ENCODE measurements at regions not wholly inside any gene's neighbourhood (a gene's known extent, or its start where the extent isn't known, plus 50 kb on each side); places are given as distances from the start of the nearest gene placed in this dataset.
"Not testable (repeated sequence)": the region's sequence is repeated elsewhere in the genome, so short reads cannot be mapped to it uniquely, and the experiment has no call there.

GRCh38 chr2:190005513-190005912, 57.0 kb downstream of the MSTN start:
- no peak for DNase-seq (ENCODE audit: low read depth)

GRCh38 chr2:189999661-190000060, 62.9 kb downstream of the MSTN start:
- Histone ChIP-seq H3K27me3 (replicated peaks; ENCODE audit: control insufficient read depth, insufficient read depth, low read length) (no peaks in the 10 kb centered on the region), H3K4me3 (ENCODE audit: low read length) (no peak overlapping the region), H3K9me3 (ENCODE audit: control insufficient read depth, low read length) (peaks cover 26% of the 10 kb centered on the region), H3K4me1 (ENCODE audit: control insufficient read depth, insufficient read depth, low read length) (no peaks in the 10 kb centered on the region), H3K9ac (ENCODE audit: low read length) (no peak overlapping the region), H3K36me3 (ENCODE audit: control insufficient read depth, insufficient read depth, low read length, severe bottlenecking) (no peaks in the 10 kb centered on the region)
- no peak for DNase-seq (ENCODE audit: low read depth)

More at GRCh38 chr2:190005513-190005912, 57.0 kb downstream of the MSTN start:
- Histone ChIP-seq H3K9ac (ENCODE audit: low read length) (no peak overlapping the region), H3K4me1 (ENCODE audit: control insufficient read depth, insufficient read depth, low read length) (no peaks in the 10 kb centered on the region), H3K27me3 (replicated peaks; ENCODE audit: control insufficient read depth, insufficient read depth, low read length) (no peaks in the 10 kb centered on the region), H3K4me3 (ENCODE audit: low read length) (no peak overlapping the region), H3K9me3 (ENCODE audit: control insufficient read depth, low read length) (no peaks in the 10 kb centered on the region), H3K36me3 (ENCODE audit: control insufficient read depth, insufficient read depth, low read length, severe bottlenecking) (no peaks in the 10 kb centered on the region)

GRCh38 chr2:189998665-189999064, 63.9 kb downstream of the MSTN start:
- H3K9me3 ChIP-seq (ENCODE audit: control insufficient read depth, low read length), result peaks cover 26% of the 10 kb centered on the region
- H3K27me3 ChIP-seq (replicated peaks; ENCODE audit: control insufficient read depth, insufficient read depth, low read length); H3K4me3 ChIP-seq (ENCODE audit: low read length); DNase-seq (ENCODE audit: low read depth); H3K36me3 ChIP-seq (ENCODE audit: control insufficient read depth, insufficient read depth, low read length, severe bottlenecking); H3K4me1 ChIP-seq (ENCODE audit: control insufficient read depth, insufficient read depth, low read length); H3K9ac ChIP-seq (ENCODE audit: low read length): not testable (repeated sequence)

GRCh38 chr2:189997016-189997415, 65.5 kb downstream of the MSTN start:
- Histone ChIP-seq H3K36me3 (ENCODE audit: control insufficient read depth, insufficient read depth, low read length, severe bottlenecking) (no peaks in the 10 kb centered on the region), H3K4me1 (ENCODE audit: control insufficient read depth, insufficient read depth, low read length) (no peaks in the 10 kb centered on the region), H3K9me3 (ENCODE audit: control insufficient read depth, low read length) (peaks cover 31% of the 10 kb centered on the region), H3K9ac (ENCODE audit: low read length) (no peak overlapping the region), H3K27me3 (replicated peaks; ENCODE audit: control insufficient read depth, insufficient read depth, low read length) (no peaks in the 10 kb centered on the region), H3K4me3 (ENCODE audit: low read length) (no peak overlapping the region)
- no peak for DNase-seq (ENCODE audit: low read depth)

GRCh38 chr2:189995679-189996078, 66.8 kb downstream of the MSTN start:
- Histone ChIP-seq H3K36me3 (ENCODE audit: control insufficient read depth, insufficient read depth, low read length, severe bottlenecking) (no peaks in the 10 kb centered on the region), H3K4me3 (ENCODE audit: low read length) (no peak overlapping the region), H3K4me1 (ENCODE audit: control insufficient read depth, insufficient read depth, low read length) (no peaks in the 10 kb centered on the region), H3K27me3 (replicated peaks; ENCODE audit: control insufficient read depth, insufficient read depth, low read length) (no peaks in the 10 kb centered on the region), H3K9ac (ENCODE audit: low read length) (no peak overlapping the region), H3K9me3 (ENCODE audit: control insufficient read depth, low read length) (peaks cover 31% of the 10 kb centered on the region)
- DNase-seq (ENCODE audit: low read depth), result no peak

- H3K36me3 ChIP-seq (ENCODE audit: control insufficient read depth, insufficient read depth, low read length, severe bottlenecking), result no peaks in the 10 kb centered on the region
- no peaks in the 10 kb centered on the region for H3K27me3 ChIP-seq (replicated peaks; ENCODE audit: control insufficient read depth, insufficient read depth, low read length)
- H3K4me1 ChIP-seq (ENCODE audit: control insufficient read depth, insufficient read depth, low read length), result no peaks in the 10 kb centered on the region
- H3K4me3 ChIP-seq (ENCODE audit: low read length), result no peak overlapping the region
- DNase-seq (ENCODE audit: low read depth), result no peak
- no peak overlapping the region for H3K9ac ChIP-seq (ENCODE audit: low read length)
- peaks cover 44% of the 10 kb centered on the region for H3K9me3 ChIP-seq (ENCODE audit: control insufficient read depth, low read length)
Observed at GRCh38 chr2:189982780-189983394, 79.6 kb downstream of the MSTN start.

- no peaks in the 10 kb centered on the region for H3K27me3 ChIP-seq (replicated peaks; ENCODE audit: control insufficient read depth, insufficient read depth, low read length)
- no peaks in the 10 kb centered on the region for H3K4me1 ChIP-seq (ENCODE audit: control insufficient read depth, insufficient read depth, low read length)
- no peak overlapping the region for H3K9ac ChIP-seq (ENCODE audit: low read length)
- no peak overlapping the region for H3K4me3 ChIP-seq (ENCODE audit: low read length)
- DNase-seq (ENCODE audit: low read depth), result no peak
- peaks cover 41% of the 10 kb centered on the region for H3K9me3 ChIP-seq (ENCODE audit: control insufficient read depth, low read length)
- H3K36me3 ChIP-seq (ENCODE audit: control insufficient read depth, insufficient read depth, low read length, severe bottlenecking), result no peaks in the 10 kb centered on the region
Observed at GRCh38 chr2:189982087-189982486, 80.4 kb downstream of the MSTN start.

- H3K27me3 ChIP-seq (replicated peaks; ENCODE audit: control insufficient read depth, insufficient read depth, low read length); H3K36me3 ChIP-seq (ENCODE audit: control insufficient read depth, insufficient read depth, low read length, severe bottlenecking); H3K4me3 ChIP-seq (ENCODE audit: low read length); DNase-seq (ENCODE audit: low read depth); H3K4me1 ChIP-seq (ENCODE audit: control insufficient read depth, insufficient read depth, low read length); H3K9me3 ChIP-seq (ENCODE audit: control insufficient read depth, low read length); H3K9ac ChIP-seq (ENCODE audit: low read length): not testable (repeated sequence)
Observed at GRCh38 chr2:189976488-189976887, 86.0 kb downstream of the MSTN start.

- Histone ChIP-seq H3K4me3 (ENCODE audit: low read length) (no peak overlapping the region), H3K9me3 (ENCODE audit: control insufficient read depth, low read length) (peaks cover 10% of the 10 kb centered on the region), H3K36me3 (ENCODE audit: control insufficient read depth, insufficient read depth, low read length, severe bottlenecking) (no peaks in the 10 kb centered on the region), H3K4me1 (ENCODE audit: control insufficient read depth, insufficient read depth, low read length) (no peaks in the 10 kb centered on the region), H3K27me3 (replicated peaks; ENCODE audit: control insufficient read depth, insufficient read depth, low read length) (no peaks in the 10 kb centered on the region), H3K9ac (ENCODE audit: low read length) (no peak overlapping the region)
- no peak for DNase-seq (ENCODE audit: low read depth)
Observed at GRCh38 chr2:189960346-189960745, 102.2 kb downstream of the MSTN start.

GRCh38 chr2:189959450-189959849, 103.1 kb downstream of the MSTN start:
- Histone ChIP-seq H3K4me1 (ENCODE audit: control insufficient read depth, insufficient read depth, low read length) (no peaks in the 10 kb centered on the region), H3K9me3 (ENCODE audit: control insufficient read depth, low read length) (peaks cover 4% of the 10 kb centered on the region), H3K36me3 (ENCODE audit: control insufficient read depth, insufficient read depth, low read length, severe bottlenecking) (no peaks in the 10 kb centered on the region), H3K27me3 (replicated peaks; ENCODE audit: control insufficient read depth, insufficient read depth, low read length) (no peaks in the 10 kb centered on the region), H3K4me3 (ENCODE audit: low read length) (no peak overlapping the region), H3K9ac (ENCODE audit: low read length) (no peak overlapping the region)
- DNase-seq (ENCODE audit: low read depth), result no peak

GRCh38 chr2:189954989-189955388, 107.5 kb downstream of the MSTN start:
- H3K36me3 ChIP-seq (ENCODE audit: control insufficient read depth, insufficient read depth, low read length, severe bottlenecking), result no peaks in the 10 kb centered on the region
- no peak for DNase-seq (ENCODE audit: low read depth)
- no peaks in the 10 kb centered on the region for H3K9me3 ChIP-seq (ENCODE audit: control insufficient read depth, low read length)
- H3K4me1 ChIP-seq (ENCODE audit: control insufficient read depth, insufficient read depth, low read length), result no peaks in the 10 kb centered on the region
- H3K27me3 ChIP-seq (replicated peaks; ENCODE audit: control insufficient read depth, insufficient read depth, low read length), result no peaks in the 10 kb centered on the region
- H3K9ac ChIP-seq (ENCODE audit: low read length), result no peak overlapping the region
- no peak overlapping the region for H3K4me3 ChIP-seq (ENCODE audit: low read length)

GRCh38 chr2:189952536-189953109, 109.9 kb downstream of the MSTN start:
- Histone ChIP-seq H3K9ac (ENCODE audit: low read length) (no peak overlapping the region), H3K27me3 (replicated peaks; ENCODE audit: control insufficient read depth, insufficient read depth, low read length) (no peaks in the 10 kb centered on the region), H3K4me1 (ENCODE audit: control insufficient read depth, insufficient read depth, low read length) (no peaks in the 10 kb centered on the region), H3K4me3 (ENCODE audit: low read length) (no peak overlapping the region), H3K9me3 (ENCODE audit: control insufficient read depth, low read length) (no peaks in the 10 kb centered on the region), H3K36me3 (ENCODE audit: control insufficient read depth, insufficient read depth, low read length, severe bottlenecking) (no peaks in the 10 kb centered on the region)
- no peak for DNase-seq (ENCODE audit: low read depth)

All from adipocyte (in vitro differentiated cells).